ENCODE measurements at regions not wholly inside any gene's neighbourhood (a gene's known extent, or its start where the extent isn't known, plus 50 kb on each side); places are given as distances from the start of the nearest gene placed in this dataset.

GRCh38 chr1:29465755-29466154 is 229.4 kb downstream of the PTPRU start:
- no peak for TF ChIP-seq CTCF (conservative IDR thresholded peaks at IDR 0.05; ENCODE audit: low read length)
- no peak for TF ChIP-seq EZH2phosphoT487 (IDR thresholded peaks at IDR 0.05; ENCODE audit: borderline replicate concordance)
